CD4-positive, alpha-beta T cell treated with Interleukin-15 for 1 hour (primary cell): ENCODE measurements at regions not wholly inside any gene's neighbourhood (a gene's known extent, or its start where the extent isn't known, plus 50 kb on each side); places are given as distances from the start of the nearest gene placed in this dataset.

Source experiments
- DNase-seq: peaks from one replicate; pipeline ENCODE4 v3.0.0-alpha.2; 2020

DNA sequence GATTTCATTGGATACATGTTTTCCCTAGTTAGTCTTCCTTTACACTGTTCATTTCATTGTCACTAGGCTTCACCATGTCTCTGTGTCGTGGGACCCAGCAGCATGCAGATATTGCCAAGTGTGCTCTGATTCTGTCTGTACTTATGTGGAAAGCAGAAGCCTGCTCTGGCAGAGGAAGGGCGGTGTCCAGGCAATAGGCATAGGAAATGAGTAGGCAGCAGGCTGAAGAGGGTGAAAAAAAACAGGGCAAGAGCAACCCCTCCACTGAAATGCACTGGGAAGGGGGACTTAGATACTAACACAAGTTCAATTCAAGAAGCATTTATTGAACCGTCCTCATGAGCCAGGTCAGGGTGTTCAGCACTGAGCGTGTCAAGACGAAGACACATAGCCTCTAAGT lies 85.2 kb upstream of the VAV3 start:
- DNase-seq: peak; percentile 53

DNA sequence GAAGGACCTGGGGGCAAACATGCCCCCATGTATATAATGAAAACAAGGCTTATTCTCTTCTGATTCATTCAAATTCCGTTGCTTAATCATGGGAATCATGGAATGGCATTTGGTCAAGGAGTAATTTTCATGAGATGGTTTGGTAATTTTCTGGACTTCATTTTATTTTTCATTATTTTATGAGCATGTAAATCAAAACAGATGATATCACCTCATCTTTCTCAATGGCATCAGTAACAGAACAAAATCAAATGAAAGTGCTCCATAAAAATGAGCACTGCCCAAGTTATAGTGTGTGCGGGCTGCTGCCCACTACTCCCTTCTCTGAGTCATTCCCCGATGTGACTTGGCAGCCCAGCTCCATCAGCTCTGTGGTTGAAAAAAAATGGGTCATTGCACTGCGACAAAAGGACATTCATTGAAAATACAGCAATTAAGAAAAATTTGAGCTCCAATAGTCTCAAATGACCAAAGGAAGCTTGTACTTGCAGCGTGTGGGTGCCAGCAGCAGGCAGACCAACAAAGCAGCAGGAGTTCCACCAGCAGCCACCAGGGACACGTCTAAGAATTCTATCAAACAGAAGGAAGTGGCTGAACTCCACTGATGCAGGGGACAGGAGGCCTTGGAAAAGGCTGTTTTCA lies 84.3 kb upstream of the VAV3 start:
- DNase-seq: peak; percentile 44

DNA sequence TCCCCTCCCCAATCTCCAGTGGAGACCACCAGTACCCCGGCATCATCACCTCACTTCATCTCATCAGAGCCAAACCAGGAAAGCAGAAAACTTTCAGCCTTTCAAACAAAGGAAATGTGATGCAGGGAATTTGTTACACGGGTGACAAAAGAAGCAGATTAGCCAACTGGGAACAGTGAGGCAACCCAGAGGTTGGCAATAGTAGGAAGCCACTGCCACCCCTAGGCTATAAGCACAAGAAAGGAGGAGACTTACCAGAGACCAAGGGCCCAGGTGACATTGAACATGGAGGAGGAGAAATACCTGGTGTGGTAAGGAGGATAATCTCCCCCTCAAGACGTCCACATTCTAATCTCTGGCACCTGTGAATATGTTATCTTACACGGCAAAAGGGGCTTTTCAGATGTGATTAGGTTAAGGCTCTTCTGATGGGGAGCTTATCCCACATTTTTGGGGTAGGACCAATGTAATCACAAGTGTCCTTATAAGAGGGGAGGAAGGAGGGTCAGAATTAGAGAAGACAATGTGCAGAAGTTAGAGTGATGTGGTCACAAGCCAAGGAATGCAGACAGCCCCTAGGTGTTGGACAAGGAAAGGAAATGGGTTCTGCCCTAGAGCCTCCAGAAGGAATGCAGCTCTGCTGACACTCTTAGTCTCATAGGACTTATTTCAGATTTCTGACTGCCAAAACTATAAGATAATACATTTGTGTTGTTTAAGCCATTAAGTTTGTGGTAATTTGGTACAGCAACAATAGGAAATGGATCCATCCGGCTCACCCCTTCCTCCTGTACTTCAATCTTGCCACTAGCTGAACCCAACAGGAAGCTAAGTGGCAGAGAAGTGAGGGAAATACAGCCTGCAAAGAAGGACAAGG lies 83.6 kb upstream of the VAV3 start:
- DNase-seq: no peak

DNA sequence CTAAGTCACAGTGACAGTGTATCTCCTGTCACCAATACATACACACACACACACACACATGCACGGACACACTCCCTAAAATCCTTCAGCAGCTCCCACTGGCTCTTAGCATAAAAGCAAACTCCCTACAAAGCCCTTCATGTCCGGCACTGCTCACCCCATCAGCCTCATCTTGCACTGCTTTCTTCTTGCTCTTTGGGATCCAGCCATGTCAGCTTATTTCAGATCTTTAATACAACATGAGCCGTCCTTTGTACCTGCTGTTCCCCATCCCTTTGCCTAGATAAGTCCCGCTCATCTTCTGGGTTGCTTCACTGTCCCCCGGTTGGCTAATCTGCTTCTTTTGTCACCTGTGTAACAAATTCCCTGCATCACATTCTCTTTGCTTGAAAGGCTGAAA lies 82.1 kb upstream of the VAV3 start:
- no peak for DNase-seq

DNA sequence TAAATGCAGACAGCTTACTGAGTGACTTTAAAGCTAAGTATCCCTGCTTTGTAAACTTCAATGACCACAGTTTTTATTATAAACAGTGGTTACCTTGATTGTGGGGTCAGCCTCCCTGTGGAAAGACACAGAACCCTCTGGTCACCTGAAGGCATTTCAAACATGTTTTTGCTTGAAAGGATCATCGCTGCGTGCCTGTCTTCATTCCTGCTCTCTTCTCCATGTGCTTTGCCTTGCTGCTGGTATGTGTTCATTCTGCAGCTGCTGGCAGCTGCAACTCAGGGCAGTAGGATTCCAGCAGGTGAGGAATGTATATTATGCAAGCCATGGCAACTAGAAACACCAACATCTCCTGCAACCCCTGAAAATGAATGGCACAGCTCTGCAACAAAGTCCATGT lies 81.0 kb upstream of the VAV3 start:
- DNase-seq: no peak

GRCh38 chr1:108045460-108045859 lies 80.5 kb upstream of the VAV3 start:
- DNase-seq: no peak

- no peak for DNase-seq
Observed at GRCh38 chr1:108044318-108044717, 79.3 kb upstream of the VAV3 start.

DNA sequence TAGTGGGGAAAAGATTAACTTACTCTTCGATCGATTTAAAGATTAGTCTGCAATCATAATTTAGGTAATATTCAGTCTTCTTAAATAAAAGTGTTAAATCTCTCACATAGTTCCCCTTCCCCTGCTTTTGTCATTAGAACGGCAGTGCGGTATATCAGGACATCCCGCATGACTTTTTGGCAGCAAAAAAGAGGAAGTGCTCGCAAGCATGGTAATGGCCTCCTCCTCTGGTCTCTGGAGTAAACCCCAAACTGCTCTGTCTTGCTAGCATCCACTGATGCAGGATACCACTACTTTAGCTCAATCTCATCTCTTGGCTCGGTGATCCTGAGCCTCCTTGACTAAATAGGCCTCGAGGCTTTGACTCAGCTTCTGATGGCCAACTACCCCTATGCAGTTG lies 78.7 kb upstream of the VAV3 start:
- peak; percentile 63 for DNase-seq

- DNase-seq: no peak
Observed at GRCh38 chr1:108042610-108043009, 77.6 kb upstream of the VAV3 start.

GRCh38 chr1:108041360-108042142 lies 76.6 kb upstream of the VAV3 start:
- peak; percentile 24 for DNase-seq

- no peak for DNase-seq
Observed at GRCh38 chr1:108038653-108039236, 73.8 kb upstream of the VAV3 start.

- DNase-seq: no peak
Observed at GRCh38 chr1:108036796-108037562, 72.0 kb upstream of the VAV3 start.

GRCh38 chr1:108034396-108034795 lies 69.4 kb upstream of the VAV3 start:
- no peak for DNase-seq

DNA sequence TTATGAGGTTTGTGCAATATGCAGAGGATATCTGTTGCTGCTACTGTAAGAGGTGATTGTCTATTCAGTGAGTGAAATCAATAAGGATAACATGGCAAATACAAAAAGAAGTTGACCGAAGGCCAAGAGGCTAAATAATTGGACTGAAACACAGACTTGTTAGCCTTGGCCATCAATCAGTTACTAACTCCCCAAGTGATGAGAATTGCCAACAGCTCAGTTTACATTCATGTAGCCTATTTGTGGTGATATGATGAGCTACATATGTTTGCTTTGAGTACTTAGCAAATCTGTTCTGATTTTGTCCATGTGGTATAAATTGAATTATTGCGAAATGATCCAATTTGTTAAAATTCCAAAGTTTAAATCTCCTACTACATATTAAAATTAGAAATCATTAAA lies 68.6 kb upstream of the VAV3 start:
- no peak for DNase-seq

GRCh38 chr1:108028841-108029388 lies 63.9 kb upstream of the VAV3 start:
- no peak for DNase-seq

DNA sequence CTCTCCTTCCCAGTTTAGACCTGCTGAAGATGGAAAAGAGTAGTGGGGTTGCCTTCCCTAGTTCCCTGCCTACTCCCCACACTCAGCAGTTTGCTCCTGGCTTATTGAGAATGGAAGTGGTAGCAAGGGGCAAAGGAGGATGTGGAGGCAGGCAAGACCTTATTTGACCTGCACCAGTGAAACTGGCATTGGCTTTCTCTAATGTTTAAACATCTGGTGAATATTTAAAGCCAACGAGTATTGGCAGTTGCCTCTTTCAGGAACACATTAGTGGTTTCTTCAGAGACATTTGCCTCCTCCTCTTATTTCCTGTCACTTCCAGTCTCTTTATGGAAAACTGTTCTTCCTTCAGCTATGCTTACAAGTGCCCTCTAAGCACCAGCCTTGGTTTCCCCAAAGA lies 62.4 kb upstream of the VAV3 start:
- no peak for DNase-seq

DNA sequence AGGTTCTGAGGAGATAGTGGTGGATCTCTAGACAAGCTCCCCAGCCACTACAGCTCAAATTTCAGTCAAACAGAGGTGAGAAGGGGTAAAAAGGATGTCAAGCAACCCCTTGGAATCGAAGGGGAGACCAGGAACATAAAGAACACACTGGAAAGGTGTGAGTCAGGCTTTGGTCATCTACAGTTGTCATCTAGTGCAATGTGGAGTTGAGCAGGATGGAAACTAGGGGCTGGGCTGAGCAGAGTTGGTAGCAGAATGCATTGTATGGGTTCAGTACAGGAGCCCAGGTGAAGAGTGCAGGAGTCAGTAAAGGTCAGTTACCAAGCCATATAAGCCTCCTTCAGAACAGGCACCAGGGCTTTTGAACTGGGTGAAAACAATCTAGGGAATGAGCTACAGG lies 52.7 kb upstream of the VAV3 start:
- DNase-seq: no peak

- DNase-seq: no peak
Observed at GRCh38 chr1:108016451-108016920, 51.5 kb upstream of the VAV3 start.
